GM18499 (cell line): ENCODE measurements at regions not wholly inside any gene's neighbourhood (a gene's known extent, or its start where the extent isn't known, plus 50 kb on each side); places are given as distances from the start of the nearest gene placed in this dataset.

ENCODE experiments used
- ATAC-seq: cut with Tn5 transposase; IDR thresholded peaks from one replicate; pipeline ENCODE4 v1.9.1; 2021; ENCODE audit warnings: moderate number of reproducible peaks; ENCODE audit not compliant: insufficient read depth, unreplicated experiment

DNA sequence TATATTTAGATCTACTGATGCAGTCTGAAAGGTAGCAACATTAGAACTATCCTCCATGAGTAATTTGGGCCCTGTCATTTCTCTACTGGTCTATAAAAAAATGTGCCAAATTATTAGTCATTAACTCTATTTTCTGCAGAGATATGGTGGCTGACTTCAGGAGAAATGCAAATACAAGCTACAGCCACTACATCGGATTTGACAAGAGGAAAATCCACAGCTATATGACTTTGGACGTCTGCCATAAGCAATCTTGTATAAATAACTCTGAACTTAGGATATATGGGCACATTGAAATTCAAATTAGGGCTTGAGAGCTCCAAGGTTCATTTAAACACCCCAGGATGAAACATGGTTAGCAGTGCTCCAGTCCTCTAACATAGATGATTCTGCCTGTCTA, 983.0 kb upstream of the LRFN5 start:
- ATAC-seq: no peak

- ATAC-seq: no peak
Observed at GRCh38 chr14:40618225-40618898, 988.3 kb upstream of the LRFN5 start.

DNA sequence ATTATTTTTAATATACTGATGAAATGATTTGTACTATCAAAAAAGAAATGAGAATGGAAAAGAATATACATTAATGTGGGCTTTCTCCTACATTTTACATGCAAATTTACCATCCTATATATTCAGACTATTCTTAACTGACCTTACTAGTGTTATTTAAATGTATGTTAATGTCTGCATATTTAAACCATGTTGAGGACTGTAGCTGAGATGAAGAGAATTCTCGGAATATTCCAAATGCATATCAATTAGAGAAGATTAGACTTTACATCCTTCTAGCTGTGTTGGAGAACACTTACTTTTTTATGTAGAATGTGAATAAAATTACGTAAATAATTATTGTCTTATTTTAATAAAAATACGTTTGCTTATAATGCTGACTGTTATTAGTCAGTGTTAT, 990.1 kb upstream of the LRFN5 start:
- no peak for ATAC-seq

DNA sequence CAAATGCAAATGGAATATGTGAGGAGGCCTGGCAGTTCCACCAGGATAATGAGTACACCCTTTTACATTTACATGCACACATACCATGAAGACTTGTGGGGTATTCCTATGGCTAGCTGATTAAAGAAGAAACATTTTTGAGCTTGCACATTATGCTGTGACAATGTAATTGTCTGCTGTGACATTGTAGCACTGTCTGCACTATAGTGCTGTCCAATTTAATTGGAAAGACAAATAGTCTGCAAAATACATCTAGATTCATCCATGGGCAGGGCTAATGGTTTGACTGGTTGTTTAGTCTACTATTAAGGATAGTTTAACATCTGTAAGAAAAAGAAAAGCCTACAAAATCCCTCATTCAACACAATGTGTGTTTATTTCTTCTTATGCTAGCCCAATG, 1005.6 kb upstream of the LRFN5 start:
- ATAC-seq: no peak

GRCh38 chr14:40599725-40600124, 1007.0 kb upstream of the LRFN5 start:
- ATAC-seq: no peak

DNA sequence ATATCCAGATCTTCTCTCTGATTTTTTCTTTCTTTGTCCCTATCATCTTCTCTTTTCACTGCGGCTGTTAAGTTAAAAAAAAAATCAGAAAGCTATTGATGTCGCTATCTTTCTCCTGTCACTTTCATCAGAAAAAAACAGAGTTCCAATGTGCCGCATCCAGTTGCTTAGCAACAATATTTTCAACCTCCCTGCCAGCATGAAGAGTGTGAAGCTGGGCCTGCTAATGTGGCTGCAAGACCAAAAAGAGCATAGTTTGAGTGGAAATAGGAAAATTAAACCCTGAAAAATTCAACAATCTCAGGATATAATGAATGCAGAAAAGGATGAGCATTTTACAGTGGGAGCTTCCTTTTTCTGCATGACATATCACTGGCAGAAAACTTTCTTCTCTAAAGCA, 1025.4 kb upstream of the LRFN5 start:
- ATAC-seq: no peak

DNA sequence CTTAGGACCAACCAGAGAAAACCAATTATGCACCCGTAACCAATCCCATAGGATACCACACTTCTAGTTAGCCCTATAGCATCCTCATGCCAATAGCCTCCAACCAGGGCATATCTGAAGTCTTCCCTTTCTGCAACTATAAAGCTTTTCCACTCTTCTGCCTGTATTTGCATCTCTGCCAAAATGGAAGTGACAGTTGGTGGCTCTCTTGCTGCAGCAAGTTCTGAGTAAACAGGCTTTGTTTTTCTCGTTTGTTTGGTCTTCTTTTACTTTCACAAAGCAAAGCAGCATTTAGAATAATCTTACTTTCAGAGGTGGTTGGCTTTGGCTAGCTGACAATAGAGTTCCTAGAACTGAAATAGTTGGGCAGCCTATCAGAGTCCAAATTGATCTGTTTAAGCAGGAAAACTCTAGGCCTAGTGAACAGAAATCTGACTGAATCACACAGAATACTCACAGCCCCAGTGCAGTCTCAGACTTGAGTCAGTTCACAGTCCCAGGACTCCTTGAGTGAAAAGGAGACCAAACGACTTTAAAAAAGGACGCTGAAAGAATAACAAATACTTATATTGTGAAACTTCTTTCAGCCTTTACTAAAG, 1029.7 kb upstream of the LRFN5 start:
- no peak for ATAC-seq

DNA sequence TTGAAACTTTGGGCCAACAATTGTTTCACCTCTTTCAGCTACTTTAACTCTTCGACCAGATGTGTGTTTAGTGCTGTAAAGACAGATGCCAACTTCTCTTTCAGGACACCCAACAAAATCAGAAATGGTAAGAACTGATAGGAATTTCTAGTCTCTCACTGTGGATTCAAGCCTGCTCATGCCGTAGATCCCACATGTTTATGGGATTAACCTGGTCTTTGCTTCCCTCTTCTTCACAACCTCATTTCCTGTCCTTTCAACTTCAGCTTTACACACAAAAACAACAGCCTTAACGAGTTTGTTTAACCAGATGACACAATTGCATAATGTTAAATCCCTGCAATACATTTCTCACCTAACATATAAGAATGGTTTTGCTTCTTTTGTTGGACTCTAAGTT, 1031.9 kb upstream of the LRFN5 start:
- ATAC-seq: no peak

- ATAC-seq: no peak
Observed at GRCh38 chr14:40525314-40525713, 1081.4 kb upstream of the LRFN5 start.

GRCh38 chr14:40523123-40523522, 1083.6 kb upstream of the LRFN5 start:
- ATAC-seq: no peak

DNA sequence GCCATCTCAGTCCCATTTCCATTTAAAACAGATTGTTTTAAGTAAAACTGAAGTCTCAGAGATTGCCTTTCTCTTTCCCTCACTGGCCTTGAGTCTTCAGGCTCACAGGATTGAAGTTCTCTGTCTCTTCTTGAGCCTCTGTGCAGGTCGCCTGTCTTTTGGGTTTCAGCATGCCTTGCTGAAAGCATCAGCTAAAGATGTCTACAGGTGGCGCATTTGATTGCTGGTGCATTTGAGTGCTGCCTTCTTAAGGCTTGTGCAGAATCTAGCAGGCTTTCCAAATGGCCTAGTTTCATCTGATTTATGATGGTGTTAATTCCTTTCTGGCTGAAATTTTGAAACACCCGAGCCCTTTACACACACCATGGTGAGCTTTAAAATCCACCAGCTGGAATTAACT, 1062.2 kb upstream of the FBXO33 start:
- ATAC-seq: no peak

DNA sequence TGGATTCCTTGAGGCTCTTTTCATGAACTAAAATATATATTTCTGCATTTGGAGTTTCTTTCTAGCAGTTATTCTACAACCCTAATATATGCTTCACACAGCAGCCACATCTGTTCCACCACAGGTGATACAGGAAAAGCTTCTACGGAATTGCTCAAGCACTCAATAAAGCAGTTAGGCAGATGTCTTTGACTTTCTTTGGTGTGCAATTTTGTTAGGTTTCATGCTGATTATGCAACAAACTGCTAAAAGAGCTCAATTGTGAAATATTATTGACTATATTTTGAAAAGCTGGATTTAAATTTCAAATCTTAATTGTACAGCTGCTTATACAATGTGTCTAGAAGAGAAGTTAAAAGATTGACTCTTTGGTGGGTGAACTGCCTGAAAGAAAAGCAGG, 1055.6 kb upstream of the FBXO33 start:
- ATAC-seq: no peak

GRCh38 chr14:40485688-40486087, 1053.5 kb upstream of the FBXO33 start:
- no peak for ATAC-seq

- ATAC-seq: no peak
Observed at GRCh38 chr14:40476005-40476404, 1043.8 kb upstream of the FBXO33 start.

DNA sequence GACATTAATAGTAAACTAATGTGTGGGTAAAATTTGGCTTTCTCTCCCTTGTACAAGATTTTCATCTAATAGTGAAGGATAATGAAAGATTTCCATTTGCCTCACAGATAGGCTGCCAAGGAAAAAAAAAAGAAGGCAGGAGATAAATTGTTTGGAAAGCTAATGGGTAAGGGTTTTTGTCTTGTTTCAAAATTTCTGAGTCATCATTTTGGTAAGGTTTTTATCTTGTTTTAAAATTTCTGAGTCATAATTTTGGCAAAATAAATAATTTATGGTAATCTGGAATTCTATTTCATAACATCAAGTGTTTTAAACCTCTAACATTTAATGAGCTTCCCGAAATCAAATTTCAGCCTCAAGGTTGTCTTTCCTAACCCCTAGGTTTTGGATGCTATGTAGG, 1035.7 kb upstream of the FBXO33 start:
- no peak for ATAC-seq

GRCh38 chr14:40464531-40464930, 1032.3 kb upstream of the FBXO33 start:
- no peak for ATAC-seq

GRCh38 chr14:40463886-40464285, 1031.7 kb upstream of the FBXO33 start:
- ATAC-seq: no peak

GRCh38 chr14:40452674-40453073, 1020.4 kb upstream of the FBXO33 start:
- no peak for ATAC-seq

DNA sequence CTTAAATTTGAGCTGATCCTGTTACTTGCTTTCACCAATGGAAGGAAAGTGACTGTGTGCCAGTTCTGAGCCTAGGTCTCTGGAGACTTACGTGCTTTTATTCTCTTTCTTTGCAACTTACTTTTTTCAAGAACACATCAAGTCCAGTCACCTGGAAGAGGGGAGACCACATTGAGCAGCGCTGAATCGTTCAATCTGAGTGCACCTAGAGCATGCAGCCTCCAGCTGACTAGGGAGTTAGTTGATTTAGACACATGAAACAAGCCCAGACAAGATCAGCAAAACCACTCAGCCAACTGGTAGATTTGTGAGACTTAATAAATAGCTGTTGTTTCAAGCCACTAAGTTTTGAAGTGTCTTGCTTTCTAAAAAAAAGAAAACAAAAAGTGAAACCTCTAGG, 1014.8 kb upstream of the FBXO33 start:
- ATAC-seq: no peak

GRCh38 chr14:40445020-40445419, 1012.8 kb upstream of the FBXO33 start:
- ATAC-seq: no peak

GRCh38 chr14:40436551-40436950, 1004.3 kb upstream of the FBXO33 start:
- no peak for ATAC-seq

- no peak for ATAC-seq
Observed at GRCh38 chr14:40417777-40418401, 985.7 kb upstream of the FBXO33 start.
